HL-60 (cell line): ENCODE measurements at regions not wholly inside any gene's neighbourhood (a gene's known extent, or its start where the extent isn't known, plus 50 kb on each side); places are given as distances from the start of the nearest gene placed in this dataset.

Source experiments
- SPI1 ChIP-seq: IDR thresholded peaks from 2 replicates; pipeline ENCODE4 v1.6.1; 2012; ENCODE audit warnings: low read depth, mild to moderate bottlenecking, borderline replicate concordance
- TF ChIP-seq, protein P1 (sequence below): IDR thresholded peaks from 2 replicates; pipeline ENCODE4 v1.6.1; 2012; ENCODE audit warnings: low read depth; ENCODE audit not compliant: insufficient replicate concordance
- TF ChIP-seq, protein P2 (sequence below): IDR thresholded peaks from one replicate; pipeline ENCODE4 v1.5.1; 2011; ENCODE audit warnings: low read length, control low read depth, inconsistent platforms; ENCODE audit not compliant: insufficient read depth

DNA sequence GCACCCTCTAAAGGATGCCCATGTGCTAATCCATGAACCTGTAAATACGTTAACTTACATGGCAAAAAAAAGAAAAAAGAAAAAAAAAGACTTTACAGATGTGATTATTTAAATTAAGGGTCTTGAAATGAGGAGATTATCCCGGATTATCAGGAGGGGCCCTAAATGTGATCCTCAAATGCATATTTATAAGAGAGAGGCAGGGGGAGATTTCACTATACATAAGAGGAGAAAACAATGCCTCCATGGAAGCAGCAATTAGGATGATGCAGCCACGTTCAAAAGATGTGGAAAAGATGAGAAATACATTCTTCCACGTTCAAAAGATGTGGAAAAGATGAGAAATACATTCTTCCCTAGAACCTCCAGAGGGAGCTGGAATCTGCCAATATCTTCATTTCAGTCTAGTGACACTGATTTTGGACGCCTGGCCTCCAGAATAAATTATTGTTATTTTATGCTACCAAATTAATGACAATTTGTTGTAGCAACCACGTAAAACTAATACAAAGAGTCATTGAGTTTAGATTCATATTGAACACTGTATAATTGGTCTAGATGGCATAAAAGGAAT lies 328.4 kb upstream of the GNAI1 start:
- TF ChIP-seq, protein P1, sequence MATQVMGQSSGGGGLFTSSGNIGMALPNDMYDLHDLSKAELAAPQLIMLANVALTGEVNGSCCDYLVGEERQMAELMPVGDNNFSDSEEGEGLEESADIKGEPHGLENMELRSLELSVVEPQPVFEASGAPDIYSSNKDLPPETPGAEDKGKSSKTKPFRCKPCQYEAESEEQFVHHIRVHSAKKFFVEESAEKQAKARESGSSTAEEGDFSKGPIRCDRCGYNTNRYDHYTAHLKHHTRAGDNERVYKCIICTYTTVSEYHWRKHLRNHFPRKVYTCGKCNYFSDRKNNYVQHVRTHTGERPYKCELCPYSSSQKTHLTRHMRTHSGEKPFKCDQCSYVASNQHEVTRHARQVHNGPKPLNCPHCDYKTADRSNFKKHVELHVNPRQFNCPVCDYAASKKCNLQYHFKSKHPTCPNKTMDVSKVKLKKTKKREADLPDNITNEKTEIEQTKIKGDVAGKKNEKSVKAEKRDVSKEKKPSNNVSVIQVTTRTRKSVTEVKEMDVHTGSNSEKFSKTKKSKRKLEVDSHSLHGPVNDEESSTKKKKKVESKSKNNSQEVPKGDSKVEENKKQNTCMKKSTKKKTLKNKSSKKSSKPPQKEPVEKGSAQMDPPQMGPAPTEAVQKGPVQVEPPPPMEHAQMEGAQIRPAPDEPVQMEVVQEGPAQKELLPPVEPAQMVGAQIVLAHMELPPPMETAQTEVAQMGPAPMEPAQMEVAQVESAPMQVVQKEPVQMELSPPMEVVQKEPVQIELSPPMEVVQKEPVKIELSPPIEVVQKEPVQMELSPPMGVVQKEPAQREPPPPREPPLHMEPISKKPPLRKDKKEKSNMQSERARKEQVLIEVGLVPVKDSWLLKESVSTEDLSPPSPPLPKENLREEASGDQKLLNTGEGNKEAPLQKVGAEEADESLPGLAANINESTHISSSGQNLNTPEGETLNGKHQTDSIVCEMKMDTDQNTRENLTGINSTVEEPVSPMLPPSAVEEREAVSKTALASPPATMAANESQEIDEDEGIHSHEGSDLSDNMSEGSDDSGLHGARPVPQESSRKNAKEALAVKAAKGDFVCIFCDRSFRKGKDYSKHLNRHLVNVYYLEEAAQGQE: no peak
- TF ChIP-seq, protein P2, sequence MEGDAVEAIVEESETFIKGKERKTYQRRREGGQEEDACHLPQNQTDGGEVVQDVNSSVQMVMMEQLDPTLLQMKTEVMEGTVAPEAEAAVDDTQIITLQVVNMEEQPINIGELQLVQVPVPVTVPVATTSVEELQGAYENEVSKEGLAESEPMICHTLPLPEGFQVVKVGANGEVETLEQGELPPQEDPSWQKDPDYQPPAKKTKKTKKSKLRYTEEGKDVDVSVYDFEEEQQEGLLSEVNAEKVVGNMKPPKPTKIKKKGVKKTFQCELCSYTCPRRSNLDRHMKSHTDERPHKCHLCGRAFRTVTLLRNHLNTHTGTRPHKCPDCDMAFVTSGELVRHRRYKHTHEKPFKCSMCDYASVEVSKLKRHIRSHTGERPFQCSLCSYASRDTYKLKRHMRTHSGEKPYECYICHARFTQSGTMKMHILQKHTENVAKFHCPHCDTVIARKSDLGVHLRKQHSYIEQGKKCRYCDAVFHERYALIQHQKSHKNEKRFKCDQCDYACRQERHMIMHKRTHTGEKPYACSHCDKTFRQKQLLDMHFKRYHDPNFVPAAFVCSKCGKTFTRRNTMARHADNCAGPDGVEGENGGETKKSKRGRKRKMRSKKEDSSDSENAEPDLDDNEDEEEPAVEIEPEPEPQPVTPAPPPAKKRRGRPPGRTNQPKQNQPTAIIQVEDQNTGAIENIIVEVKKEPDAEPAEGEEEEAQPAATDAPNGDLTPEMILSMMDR: no peak
- TF ChIP-seq SPI1: no peak
